Esophagus muscularis mucosa (tissue), 3 donors: ENCODE measurements at regions not wholly inside any gene's neighbourhood (a gene's known extent, or its start where the extent isn't known, plus 50 kb on each side); places are given as distances from the start of the nearest gene placed in this dataset.

Source experiments
- POLR2A ChIP-seq: fragments of 450-650 bp; IDR thresholded peaks from one replicate; pipeline ENCODE4 v1.6.1; 2017; ENCODE audit warnings: antibody characterized with exemption, moderate library complexity, mild to moderate bottlenecking, low read depth
- POLR2AphosphoS5 ChIP-seq, 2 donors: sonication (generic); formaldehyde crosslinking; IDR thresholded peaks; one replicate each; pipeline ENCODE4 v1.6.1; 2017; ENCODE audit warnings: antibody characterized with exemption in 2 of 2
- TF ChIP-seq, protein P1 (sequence below), 3 experiments: fragments of 200-600 bp in 2 of 3; fragments of 450-650 bp in 1 of 3; sonication (generic) in 2 of 3; IDR thresholded peaks; one replicate each; pipeline ENCODE4 v1.5.1; 2017 to 2019; ENCODE audit warnings: antibody characterized with exemption in 3 of 3, mild to moderate bottlenecking in 2 of 3, moderate library complexity in 1 of 3

DNA sequence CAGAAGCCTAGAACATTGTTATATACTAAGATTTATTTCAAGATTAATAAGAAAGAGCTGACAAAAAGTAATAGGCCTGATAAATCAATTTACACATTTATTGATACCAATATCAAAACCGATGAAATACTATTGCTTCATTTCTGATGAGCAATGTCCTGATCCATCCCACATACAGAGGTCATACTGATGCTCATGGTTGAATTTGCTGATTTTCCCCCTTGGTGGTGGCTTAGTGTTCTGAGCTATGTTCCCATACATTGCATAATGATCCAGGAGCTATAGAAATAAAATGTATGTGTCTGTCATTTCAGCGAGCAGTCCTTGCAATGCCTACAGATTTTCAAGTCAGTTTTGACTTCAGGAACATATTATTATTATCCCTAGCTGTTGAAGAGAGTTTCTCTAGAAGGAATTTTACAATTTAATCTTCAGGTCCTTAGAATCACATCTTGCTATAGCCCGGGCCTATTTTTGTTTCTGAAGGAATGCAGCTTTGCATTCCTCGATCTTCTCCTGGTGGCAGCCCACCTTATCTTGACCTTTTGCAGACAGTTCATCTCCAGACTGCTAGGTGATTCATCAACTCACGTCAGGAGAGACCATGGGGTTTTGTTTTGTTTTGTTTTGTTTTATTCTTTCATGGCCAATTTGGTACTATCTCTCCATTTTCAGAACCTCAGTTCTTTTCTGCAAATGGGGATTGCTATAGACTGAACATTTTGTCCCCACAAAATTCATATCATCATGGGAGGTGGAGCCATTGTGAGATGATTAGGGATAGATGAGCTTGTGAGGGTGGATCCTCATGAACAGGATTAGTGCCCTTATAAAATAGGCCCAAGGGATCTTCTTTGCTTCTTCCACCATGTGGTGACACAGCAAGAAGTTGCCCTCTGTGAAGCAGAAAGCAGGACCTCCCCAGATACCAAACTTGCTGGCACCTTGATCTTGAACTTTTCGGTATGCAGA is 465.6 kb upstream of the IGFBP3 start:
- TF ChIP-seq, protein P1, sequence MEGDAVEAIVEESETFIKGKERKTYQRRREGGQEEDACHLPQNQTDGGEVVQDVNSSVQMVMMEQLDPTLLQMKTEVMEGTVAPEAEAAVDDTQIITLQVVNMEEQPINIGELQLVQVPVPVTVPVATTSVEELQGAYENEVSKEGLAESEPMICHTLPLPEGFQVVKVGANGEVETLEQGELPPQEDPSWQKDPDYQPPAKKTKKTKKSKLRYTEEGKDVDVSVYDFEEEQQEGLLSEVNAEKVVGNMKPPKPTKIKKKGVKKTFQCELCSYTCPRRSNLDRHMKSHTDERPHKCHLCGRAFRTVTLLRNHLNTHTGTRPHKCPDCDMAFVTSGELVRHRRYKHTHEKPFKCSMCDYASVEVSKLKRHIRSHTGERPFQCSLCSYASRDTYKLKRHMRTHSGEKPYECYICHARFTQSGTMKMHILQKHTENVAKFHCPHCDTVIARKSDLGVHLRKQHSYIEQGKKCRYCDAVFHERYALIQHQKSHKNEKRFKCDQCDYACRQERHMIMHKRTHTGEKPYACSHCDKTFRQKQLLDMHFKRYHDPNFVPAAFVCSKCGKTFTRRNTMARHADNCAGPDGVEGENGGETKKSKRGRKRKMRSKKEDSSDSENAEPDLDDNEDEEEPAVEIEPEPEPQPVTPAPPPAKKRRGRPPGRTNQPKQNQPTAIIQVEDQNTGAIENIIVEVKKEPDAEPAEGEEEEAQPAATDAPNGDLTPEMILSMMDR (IDR thresholded peaks at IDR 0.05), result no peak
- no peak for TF ChIP-seq POLR2A
- TF ChIP-seq POLR2AphosphoS5 (IDR thresholded peaks at IDR 0.05), result no peak
